Uterus (tissue), 2 donors: ENCODE measurements at regions not wholly inside any gene's neighbourhood (a gene's known extent, or its start where the extent isn't known, plus 50 kb on each side); places are given as distances from the start of the nearest gene placed in this dataset.

Experiments used
- POLR2A ChIP-seq, 2 donors: fragments of 450-650 bp; IDR thresholded peaks; one replicate each; pipeline ENCODE4 v1.6.1; 2016; ENCODE audit warnings: antibody characterized with exemption in 2 of 2, mild to moderate bottlenecking in 1 of 2, moderate library complexity in 1 of 2
- TF ChIP-seq, protein P1 (sequence below), 4 experiments: fragments of 200-600 bp in 2 of 4; fragments of 450-650 bp in 2 of 4; sonication (generic) in 2 of 4; IDR thresholded peaks; one replicate each; pipeline ENCODE4 v1.5.1; 2016 to 2019; ENCODE audit warnings: antibody characterized with exemption in 4 of 4, mild to moderate bottlenecking in 2 of 4, moderate library complexity in 1 of 4

DNA sequence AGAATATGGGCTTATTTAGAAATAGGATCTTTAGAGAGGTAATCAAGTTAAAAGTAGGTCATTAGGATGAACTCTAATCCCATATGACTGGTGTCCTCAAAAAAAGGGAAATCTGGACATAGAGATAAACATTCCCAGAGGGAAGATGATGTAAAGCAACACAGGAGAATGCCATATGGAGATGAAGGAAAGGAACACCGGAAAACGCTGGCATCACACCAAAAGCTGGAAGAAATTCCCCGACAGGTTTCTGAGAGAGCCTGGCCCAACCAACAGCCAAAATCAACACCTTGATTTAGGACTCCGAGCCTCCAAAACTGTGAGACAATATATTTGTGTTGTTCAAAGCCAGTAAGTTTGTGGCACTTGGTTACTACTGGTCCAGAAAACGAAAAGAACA is 296.7 kb downstream of the DSEL start:
- TF ChIP-seq, protein P1, sequence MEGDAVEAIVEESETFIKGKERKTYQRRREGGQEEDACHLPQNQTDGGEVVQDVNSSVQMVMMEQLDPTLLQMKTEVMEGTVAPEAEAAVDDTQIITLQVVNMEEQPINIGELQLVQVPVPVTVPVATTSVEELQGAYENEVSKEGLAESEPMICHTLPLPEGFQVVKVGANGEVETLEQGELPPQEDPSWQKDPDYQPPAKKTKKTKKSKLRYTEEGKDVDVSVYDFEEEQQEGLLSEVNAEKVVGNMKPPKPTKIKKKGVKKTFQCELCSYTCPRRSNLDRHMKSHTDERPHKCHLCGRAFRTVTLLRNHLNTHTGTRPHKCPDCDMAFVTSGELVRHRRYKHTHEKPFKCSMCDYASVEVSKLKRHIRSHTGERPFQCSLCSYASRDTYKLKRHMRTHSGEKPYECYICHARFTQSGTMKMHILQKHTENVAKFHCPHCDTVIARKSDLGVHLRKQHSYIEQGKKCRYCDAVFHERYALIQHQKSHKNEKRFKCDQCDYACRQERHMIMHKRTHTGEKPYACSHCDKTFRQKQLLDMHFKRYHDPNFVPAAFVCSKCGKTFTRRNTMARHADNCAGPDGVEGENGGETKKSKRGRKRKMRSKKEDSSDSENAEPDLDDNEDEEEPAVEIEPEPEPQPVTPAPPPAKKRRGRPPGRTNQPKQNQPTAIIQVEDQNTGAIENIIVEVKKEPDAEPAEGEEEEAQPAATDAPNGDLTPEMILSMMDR (IDR thresholded peaks at IDR 0.05): no peak
- no peak for TF ChIP-seq POLR2A (IDR thresholded peaks at IDR 0.05)
